ENCODE measurements at regions not wholly inside any gene's neighbourhood (a gene's known extent, or its start where the extent isn't known, plus 50 kb on each side); places are given as distances from the start of the nearest gene placed in this dataset.
A peak's percentile ranks its signal among the peaks of the same experiment; 100 is the strongest.

DNA sequence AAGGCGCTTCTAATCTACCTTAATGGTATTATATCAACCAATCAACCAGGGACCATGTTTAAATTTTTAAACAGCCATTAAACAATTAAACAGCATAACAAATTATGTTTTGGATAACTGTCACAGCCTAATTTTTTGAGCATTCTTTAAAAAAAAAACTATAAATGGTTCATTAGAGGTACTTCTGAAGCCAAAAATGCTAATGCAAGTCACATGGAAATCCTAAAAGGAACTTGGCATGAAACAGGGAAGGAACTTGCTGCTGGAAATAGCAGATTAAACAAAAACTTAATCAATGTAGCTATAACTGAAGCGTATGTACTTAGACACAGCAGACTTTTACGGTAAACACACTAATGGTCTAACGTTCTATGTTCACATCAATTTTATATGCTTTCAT is 190.2 kb upstream of the BTG1 start:
- intact Hi-C loops (cut with DNase I): no loop called here
- 64 to 74% (median 68%) methylated on average over 4 of the region's 4 CpGs for WGBS, 4 donors
- no peak for ATAC-seq

DNA sequence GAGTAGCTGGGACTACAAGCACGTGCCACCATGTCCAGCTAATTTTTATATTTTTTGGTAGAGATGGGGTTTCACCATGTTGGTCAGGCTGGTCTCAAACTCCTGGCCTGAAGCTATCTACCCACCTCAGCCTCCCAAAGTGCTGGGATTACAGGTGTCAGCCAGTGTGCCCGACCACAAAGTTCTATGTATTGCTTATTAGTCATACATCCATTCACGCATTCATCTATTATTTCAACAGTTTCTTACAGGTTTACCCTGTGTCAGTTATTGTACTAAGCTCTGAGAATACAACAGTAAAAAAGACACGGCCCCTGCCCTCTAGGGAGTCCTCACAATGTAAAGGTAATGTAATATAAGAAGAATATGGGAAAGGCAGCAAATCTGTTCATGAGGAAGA is 188.9 kb upstream of the BTG1 start:
- Histone ChIP-seq H3K4me3 (no peak overlapping the region), H3K27me3 (no peaks in the 10 kb centered on the region), H3K4me1 (peaks cover 0 to 19% (median 4%) of the 10 kb centered on the region in 12 donors), H3K27ac (no peak overlapping the region), H3K9me3 (no peaks in the 10 kb centered on the region), H3K36me3 (no peaks in the 10 kb centered on the region)
- intact Hi-C loops (cut with DNase I): no loop called here
- ATAC-seq (no peak), DNase-seq (no peak)
- 96 to 98% (median 97%) methylated on average over 4 of the region's 4 CpGs for WGBS, 4 donors
- TF ChIP-seq CTCF (IDR thresholded peaks at IDR 0.05) (no peak), POLR2A (IDR thresholded peaks at IDR 0.05) (no peak)

More for the DNA sequence above, 190.2 kb upstream of the BTG1 start:
- H3K36me3 ChIP-seq: no peaks in the 10 kb centered on the region
- peaks cover 0 to 20% (median 4%) of the 10 kb centered on the region in 12 donors for H3K4me1 ChIP-seq
- no peak overlapping the region for H3K4me3 ChIP-seq
- H3K9me3 ChIP-seq: no peaks in the 10 kb centered on the region
- H3K27me3 ChIP-seq: no peaks in the 10 kb centered on the region
- peak overlapping the region in 1 of 12 donors; percentile 40 for H3K27ac ChIP-seq
- no peak for DNase-seq
- TF ChIP-seq POLR2A (IDR thresholded peaks at IDR 0.05) (no peak), CTCF (IDR thresholded peaks at IDR 0.05) (no peak)

- H3K4me3 ChIP-seq: no peak overlapping the region
- no peaks in the 10 kb centered on the region for H3K36me3 ChIP-seq
- ATAC-seq (no peak), DNase-seq (no peak)
- no peaks in the 10 kb centered on the region for H3K9me3 ChIP-seq
- H3K4me1 ChIP-seq: peaks cover 0 to 14% (median 0%) of the 10 kb centered on the region in 12 donors
- H3K27ac ChIP-seq: no peak overlapping the region
- no peaks in the 10 kb centered on the region for H3K27me3 ChIP-seq
- 93 to 100% (median 97%) methylated on average over 2 of the region's 2 CpGs for WGBS, 4 donors
- TF ChIP-seq CTCF (IDR thresholded peaks at IDR 0.05) (no peak), POLR2A (IDR thresholded peaks at IDR 0.05) (no peak)
- intact Hi-C loops (cut with DNase I): no loop called here
Measured at GRCh38 chr12:92332552-92332951, 186.9 kb upstream of the BTG1 start.

DNA sequence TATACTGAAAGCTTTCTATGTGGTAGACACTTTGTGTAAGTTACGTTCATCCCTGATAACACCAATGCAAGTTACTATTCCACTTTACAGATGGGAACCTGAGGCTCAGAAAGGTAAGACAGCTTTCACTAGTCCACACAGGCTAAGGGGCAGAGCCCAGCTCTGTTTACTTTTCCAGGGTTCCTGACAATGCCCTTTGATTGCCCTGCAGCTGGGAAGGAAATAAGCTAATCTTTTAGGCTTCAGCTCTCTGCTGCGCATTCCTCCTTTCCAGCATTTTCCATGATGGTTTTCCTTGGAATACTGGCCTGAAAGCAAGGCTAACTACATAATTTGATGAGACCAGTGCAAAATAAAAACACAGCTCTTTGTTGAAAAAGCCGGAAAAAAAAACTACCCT is 185.7 kb upstream of the BTG1 start:
- no peak for DNase-seq
- intact Hi-C loops (cut with DNase I): no loop called here
- no peak overlapping the region for H3K4me3 ChIP-seq
- TF ChIP-seq POLR2A (IDR thresholded peaks at IDR 0.05) (no peak), CTCF (IDR thresholded peaks at IDR 0.05) (no peak)
- H3K27ac ChIP-seq: no peak overlapping the region
- H3K36me3 ChIP-seq: no peaks in the 10 kb centered on the region
- no peak for ATAC-seq
- H3K4me1 ChIP-seq: peaks cover 0 to 12% (median 0%) of the 10 kb centered on the region in 12 donors
- H3K9me3 ChIP-seq: no peaks in the 10 kb centered on the region
- no peaks in the 10 kb centered on the region for H3K27me3 ChIP-seq
- WGBS, 4 donors: 91 to 98% (median 94%) methylated on average over 3 of the region's 3 CpGs

Data from heart left ventricle (tissue), 16 donors.